ENCODE measurements at regions not wholly inside any gene's neighbourhood (a gene's known extent, or its start where the extent isn't known, plus 50 kb on each side); places are given as distances from the start of the nearest gene placed in this dataset.

GRCh38 chr6:93727447-93727846 lies 308.1 kb upstream of the EPHA7 start:
- no peaks in the 10 kb centered on the region for H3K36me3 ChIP-seq (ENCODE audit: control insufficient read depth, insufficient read depth, low read length)
- TF ChIP-seq, protein P1, sequence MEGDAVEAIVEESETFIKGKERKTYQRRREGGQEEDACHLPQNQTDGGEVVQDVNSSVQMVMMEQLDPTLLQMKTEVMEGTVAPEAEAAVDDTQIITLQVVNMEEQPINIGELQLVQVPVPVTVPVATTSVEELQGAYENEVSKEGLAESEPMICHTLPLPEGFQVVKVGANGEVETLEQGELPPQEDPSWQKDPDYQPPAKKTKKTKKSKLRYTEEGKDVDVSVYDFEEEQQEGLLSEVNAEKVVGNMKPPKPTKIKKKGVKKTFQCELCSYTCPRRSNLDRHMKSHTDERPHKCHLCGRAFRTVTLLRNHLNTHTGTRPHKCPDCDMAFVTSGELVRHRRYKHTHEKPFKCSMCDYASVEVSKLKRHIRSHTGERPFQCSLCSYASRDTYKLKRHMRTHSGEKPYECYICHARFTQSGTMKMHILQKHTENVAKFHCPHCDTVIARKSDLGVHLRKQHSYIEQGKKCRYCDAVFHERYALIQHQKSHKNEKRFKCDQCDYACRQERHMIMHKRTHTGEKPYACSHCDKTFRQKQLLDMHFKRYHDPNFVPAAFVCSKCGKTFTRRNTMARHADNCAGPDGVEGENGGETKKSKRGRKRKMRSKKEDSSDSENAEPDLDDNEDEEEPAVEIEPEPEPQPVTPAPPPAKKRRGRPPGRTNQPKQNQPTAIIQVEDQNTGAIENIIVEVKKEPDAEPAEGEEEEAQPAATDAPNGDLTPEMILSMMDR (IDR thresholded peaks at IDR 0.05): no peak
- TF ChIP-seq SIN3A (IDR thresholded peaks at IDR 0.05; ENCODE audit: borderline replicate concordance, insufficient read depth, low read depth, low read length): no peak
- TF ChIP-seq POLR2AphosphoS5 (IDR thresholded peaks at IDR 0.05; ENCODE audit: low read depth, low read length): no peak
- TF ChIP-seq TCF7L2 (IDR thresholded peaks at IDR 0.05; ENCODE audit: low read depth, low read length): no peak
- TF ChIP-seq REST (IDR thresholded peaks at IDR 0.05; ENCODE audit: insufficient read depth in 1 of 2, low read depth in 2 of 2, low read length in 1 of 2): no peak
- POLR2A ChIA-PET: no interaction called here
- H3K9me3 ChIP-seq (ENCODE audit: control insufficient read depth, insufficient read depth, low read depth, low read length): no peaks in the 10 kb centered on the region
- H3K27me3 ChIP-seq (ENCODE audit: control insufficient read depth, insufficient read depth, low read length): no peaks in the 10 kb centered on the region
- no TSS peak for BruUV-seq (replicated peaks)
- DNase-seq (ENCODE audit: low read depth, low spot score) (peak; percentile 22), ATAC-seq (no peak)
- in situ Hi-C loops (cut with HindIII; ENCODE audit: low pct_unique_long_range_greater_than_20kb, low sequenced_read_pairs) (no loop called here), intact Hi-C loops (cut with micrococcal nuclease; ENCODE audit: unreplicated experiment) (loop anchor here (10.0 kb wide), 1 partner anchor 327 kb away; no protein-coding TSS in a partner anchor)
- H3K4me1 ChIP-seq (ENCODE audit: control insufficient read depth, insufficient read depth, low read length): no peaks in the 10 kb centered on the region
- CTCF ChIA-PET: no interaction called here
- no peak overlapping the region for H3K4me3 ChIP-seq (ENCODE audit: low read depth in 2 of 2, low read length in 2 of 2)
- no peak overlapping the region; the same call in 1 of the 2 replicates for H3K27ac ChIP-seq (ENCODE audit: low read length)

- peak; percentile 27 for DNase-seq (ENCODE audit: low read depth, low spot score)
- TF ChIP-seq TCF7L2 (IDR thresholded peaks at IDR 0.05; ENCODE audit: low read depth, low read length): no peak
- no peak for TF ChIP-seq POLR2AphosphoS5 (IDR thresholded peaks at IDR 0.05; ENCODE audit: low read depth, low read length)
- TF ChIP-seq, protein P1 (IDR thresholded peaks at IDR 0.05): peak; percentile 79
- Histone ChIP-seq H3K9me3 (ENCODE audit: control insufficient read depth, insufficient read depth, low read depth, low read length) (peaks cover 2% of the 10 kb centered on the region; the same call in 1 of the 2 replicates), H3K4me1 (ENCODE audit: control insufficient read depth, insufficient read depth, low read length) (no peaks in the 10 kb centered on the region; the same call in 1 of the 2 replicates), H3K36me3 (ENCODE audit: control insufficient read depth, insufficient read depth, low read length) (no peaks in the 10 kb centered on the region), H3K4me3 (ENCODE audit: low read depth in 2 of 2, low read length in 2 of 2) (no peak overlapping the region), H3K27me3 (ENCODE audit: control insufficient read depth, insufficient read depth, low read length) (no peaks in the 10 kb centered on the region), H3K27ac (ENCODE audit: low read length) (peak overlapping the region; percentile 63; the same call in 1 of the 2 replicates)
- BruUV-seq (replicated peaks): no TSS peak
- intact Hi-C loops (cut with micrococcal nuclease; ENCODE audit: unreplicated experiment): loop anchor here (10.0 kb wide), 1 partner anchor 333 kb away; no protein-coding TSS in a partner anchor
- ATAC-seq: peak; percentile 82
- in situ Hi-C loops (cut with HindIII; ENCODE audit: low pct_unique_long_range_greater_than_20kb, low sequenced_read_pairs): no loop called here
- CTCF ChIA-PET: interaction anchor here (0.6 to 0.9 kb wide), 2 partner anchors 330 to 533 kb away, joined by 3 read pairs; no protein-coding TSS in a partner anchor
- POLR2A ChIA-PET: no interaction called here
These were observed 302.2 kb upstream of the EPHA7 start for GRCh38 chr6:93721386-93722048.
